HG03571 (cell line): ENCODE measurements at regions not wholly inside any gene's neighbourhood (a gene's known extent, or its start where the extent isn't known, plus 50 kb on each side); places are given as distances from the start of the nearest gene placed in this dataset.
"Not testable (repeated sequence)": the region's sequence is repeated elsewhere in the genome, so short reads cannot be mapped to it uniquely, and the experiment has no call there.

Source experiments
- ATAC-seq: cut with Tn5 transposase; IDR thresholded peaks from one replicate; pipeline ENCODE4 v1.9.1; 2021; ENCODE audit not compliant: unreplicated experiment

DNA sequence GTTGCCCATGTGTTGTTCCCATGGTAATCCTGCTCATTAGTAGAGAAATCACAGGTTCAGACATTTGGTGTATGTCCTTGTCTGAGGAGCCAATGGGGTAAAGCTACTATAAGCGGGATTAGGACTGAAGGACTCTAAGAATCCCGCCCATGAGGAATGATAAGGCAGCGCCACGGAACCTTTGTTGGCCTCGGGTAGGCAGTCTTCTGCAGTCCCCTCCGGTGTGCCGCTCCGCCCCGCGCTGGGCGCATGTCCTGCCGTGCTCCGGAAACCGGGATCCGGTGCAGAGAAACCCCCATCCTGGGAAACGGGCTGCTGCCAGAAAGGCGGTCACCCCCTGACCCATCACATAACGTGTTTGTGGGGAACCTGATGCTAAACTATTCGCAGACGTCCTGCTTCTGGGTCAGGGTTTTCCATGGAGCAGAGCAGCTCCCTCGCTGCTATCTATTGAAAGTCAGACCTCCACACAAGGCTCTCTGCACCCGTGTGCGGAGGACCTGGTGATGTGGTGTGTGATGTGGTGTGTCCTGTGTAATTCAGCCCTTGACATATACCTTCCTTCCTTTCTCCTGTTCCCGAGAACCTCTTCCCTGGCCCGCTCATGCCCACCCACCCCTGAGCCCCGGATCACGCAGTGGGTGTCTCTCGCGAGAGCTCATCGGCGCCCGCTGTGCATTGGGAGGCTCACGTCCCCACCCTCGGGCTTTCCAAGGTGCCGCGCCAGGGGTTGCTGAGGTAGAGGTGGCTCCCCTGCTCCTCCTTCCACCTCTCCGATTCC, 220.8 kb upstream of the HSFY1 start:
- peak; percentile 72 for ATAC-seq

DNA sequence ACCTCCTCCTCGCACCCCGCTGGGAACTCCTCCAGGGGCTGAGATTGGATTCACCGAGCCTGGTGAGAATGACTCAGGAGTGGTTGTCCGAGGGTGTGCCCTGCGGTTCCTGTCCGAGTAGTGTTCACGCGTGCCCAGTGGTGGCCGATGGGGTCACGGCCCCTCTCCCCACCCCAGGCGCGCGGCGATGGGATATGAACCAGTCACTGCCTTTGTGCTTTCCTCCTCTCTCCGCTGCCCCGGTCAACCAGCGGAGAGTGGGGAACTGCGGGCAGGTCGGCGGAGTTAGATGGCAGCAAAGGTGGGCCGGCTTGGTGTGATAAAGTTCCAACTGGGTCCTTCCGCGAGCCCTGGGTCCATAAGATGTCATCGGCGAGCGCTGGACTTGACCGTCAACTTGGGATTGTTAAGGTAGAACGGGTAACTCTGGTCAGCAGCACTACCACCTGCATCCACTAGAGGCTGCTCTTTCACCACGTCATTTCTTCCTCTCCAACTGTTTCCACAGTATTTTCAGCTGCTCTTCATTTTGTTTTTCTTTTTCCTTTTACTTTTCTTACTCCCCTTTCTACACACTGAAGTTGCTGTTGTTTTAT, 220.1 kb upstream of the HSFY1 start:
- peak; percentile 56 for ATAC-seq

- ATAC-seq = not testable (repeated sequence)
Observed at GRCh38 chrY:18342496-18342895, 204.0 kb upstream of the HSFY1 start.
